ENCODE measurements at regions not wholly inside any gene's neighbourhood (a gene's known extent, or its start where the extent isn't known, plus 50 kb on each side); places are given as distances from the start of the nearest gene placed in this dataset.

DNA sequence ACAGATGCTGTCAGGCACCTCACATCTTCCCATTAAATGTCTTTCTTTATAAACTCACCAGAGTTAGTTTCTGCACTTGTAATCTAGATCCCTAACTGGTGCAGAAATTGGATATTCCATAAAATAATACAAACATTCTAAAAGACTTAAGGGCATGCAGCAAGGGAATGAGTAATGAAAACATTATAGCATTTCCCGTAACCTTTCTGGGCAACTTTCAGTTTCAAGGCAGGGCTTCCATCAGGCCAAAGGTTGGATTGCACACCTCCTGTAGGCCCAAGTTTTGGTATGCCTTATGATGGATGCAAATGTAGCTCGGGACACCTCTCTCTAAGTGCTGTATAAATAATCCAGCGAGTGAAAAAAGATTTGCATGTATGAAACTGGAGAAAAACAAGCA is 129.9 kb upstream of the LYZL2 start:
- Histone ChIP-seq H4K20me1 (ENCODE audit: insufficient read depth) (no peaks in the 10 kb centered on the region), H3K4me3 (ENCODE audit: low read length) (no peak overlapping the region), H3K9me3 (ENCODE audit: low read length) (no peaks in the 10 kb centered on the region), H3K27me3 (ENCODE audit: insufficient read depth, low read depth, low read length) (no peaks in the 10 kb centered on the region), H3K9ac (ENCODE audit: low read length) (no peak overlapping the region), H3K79me2 (replicated peaks; ENCODE audit: insufficient read depth, low read length) (no peaks in the 10 kb centered on the region), H3K27ac (ENCODE audit: low read length) (no peak overlapping the region), H3K9me2 (ENCODE audit: insufficient read depth, low read length) (no peaks in the 10 kb centered on the region), H3K36me3 (ENCODE audit: insufficient read depth, low read length) (no peaks in the 10 kb centered on the region), H3K4me2 (ENCODE audit: low read length) (no peak overlapping the region), H3F3A (ENCODE audit: insufficient read depth, low read length, poor library complexity, severe bottlenecking) (no peaks in the 10 kb centered on the region), H2AFZ (ENCODE audit: low read depth, low read length) (no peak overlapping the region)
- TF ChIP-seq, protein P1, sequence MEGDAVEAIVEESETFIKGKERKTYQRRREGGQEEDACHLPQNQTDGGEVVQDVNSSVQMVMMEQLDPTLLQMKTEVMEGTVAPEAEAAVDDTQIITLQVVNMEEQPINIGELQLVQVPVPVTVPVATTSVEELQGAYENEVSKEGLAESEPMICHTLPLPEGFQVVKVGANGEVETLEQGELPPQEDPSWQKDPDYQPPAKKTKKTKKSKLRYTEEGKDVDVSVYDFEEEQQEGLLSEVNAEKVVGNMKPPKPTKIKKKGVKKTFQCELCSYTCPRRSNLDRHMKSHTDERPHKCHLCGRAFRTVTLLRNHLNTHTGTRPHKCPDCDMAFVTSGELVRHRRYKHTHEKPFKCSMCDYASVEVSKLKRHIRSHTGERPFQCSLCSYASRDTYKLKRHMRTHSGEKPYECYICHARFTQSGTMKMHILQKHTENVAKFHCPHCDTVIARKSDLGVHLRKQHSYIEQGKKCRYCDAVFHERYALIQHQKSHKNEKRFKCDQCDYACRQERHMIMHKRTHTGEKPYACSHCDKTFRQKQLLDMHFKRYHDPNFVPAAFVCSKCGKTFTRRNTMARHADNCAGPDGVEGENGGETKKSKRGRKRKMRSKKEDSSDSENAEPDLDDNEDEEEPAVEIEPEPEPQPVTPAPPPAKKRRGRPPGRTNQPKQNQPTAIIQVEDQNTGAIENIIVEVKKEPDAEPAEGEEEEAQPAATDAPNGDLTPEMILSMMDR (IDR thresholded peaks at IDR 0.05; ENCODE audit: poor library complexity, severe bottlenecking) = no peak
- TF ChIP-seq, protein P2, sequence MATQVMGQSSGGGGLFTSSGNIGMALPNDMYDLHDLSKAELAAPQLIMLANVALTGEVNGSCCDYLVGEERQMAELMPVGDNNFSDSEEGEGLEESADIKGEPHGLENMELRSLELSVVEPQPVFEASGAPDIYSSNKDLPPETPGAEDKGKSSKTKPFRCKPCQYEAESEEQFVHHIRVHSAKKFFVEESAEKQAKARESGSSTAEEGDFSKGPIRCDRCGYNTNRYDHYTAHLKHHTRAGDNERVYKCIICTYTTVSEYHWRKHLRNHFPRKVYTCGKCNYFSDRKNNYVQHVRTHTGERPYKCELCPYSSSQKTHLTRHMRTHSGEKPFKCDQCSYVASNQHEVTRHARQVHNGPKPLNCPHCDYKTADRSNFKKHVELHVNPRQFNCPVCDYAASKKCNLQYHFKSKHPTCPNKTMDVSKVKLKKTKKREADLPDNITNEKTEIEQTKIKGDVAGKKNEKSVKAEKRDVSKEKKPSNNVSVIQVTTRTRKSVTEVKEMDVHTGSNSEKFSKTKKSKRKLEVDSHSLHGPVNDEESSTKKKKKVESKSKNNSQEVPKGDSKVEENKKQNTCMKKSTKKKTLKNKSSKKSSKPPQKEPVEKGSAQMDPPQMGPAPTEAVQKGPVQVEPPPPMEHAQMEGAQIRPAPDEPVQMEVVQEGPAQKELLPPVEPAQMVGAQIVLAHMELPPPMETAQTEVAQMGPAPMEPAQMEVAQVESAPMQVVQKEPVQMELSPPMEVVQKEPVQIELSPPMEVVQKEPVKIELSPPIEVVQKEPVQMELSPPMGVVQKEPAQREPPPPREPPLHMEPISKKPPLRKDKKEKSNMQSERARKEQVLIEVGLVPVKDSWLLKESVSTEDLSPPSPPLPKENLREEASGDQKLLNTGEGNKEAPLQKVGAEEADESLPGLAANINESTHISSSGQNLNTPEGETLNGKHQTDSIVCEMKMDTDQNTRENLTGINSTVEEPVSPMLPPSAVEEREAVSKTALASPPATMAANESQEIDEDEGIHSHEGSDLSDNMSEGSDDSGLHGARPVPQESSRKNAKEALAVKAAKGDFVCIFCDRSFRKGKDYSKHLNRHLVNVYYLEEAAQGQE (IDR thresholded peaks at IDR 0.05; ENCODE audit: borderline replicate concordance) = no peak

GRCh38 chr10:30758338-30758737 is 128.8 kb upstream of the LYZL2 start:
- H3K27me3 ChIP-seq (ENCODE audit: insufficient read depth, low read depth, low read length) = no peaks in the 10 kb centered on the region
- TF ChIP-seq MXI1 (conservative IDR thresholded peaks at IDR 0.05; ENCODE audit: poor library complexity, severe bottlenecking) (no peak), RAD21 (conservative IDR thresholded peaks at IDR 0.05) (no peak), EP300 (conservative IDR thresholded peaks at IDR 0.05; ENCODE audit: poor library complexity, severe bottlenecking) (no peak), SMC3 (conservative IDR thresholded peaks at IDR 0.05; ENCODE audit: poor library complexity) (no peak), EZH2 (IDR thresholded peaks at IDR 0.05; ENCODE audit: borderline replicate concordance, insufficient read depth, low read length, poor library complexity, severe bottlenecking) (no peak)
- TF ChIP-seq, protein P1 (IDR thresholded peaks at IDR 0.05; ENCODE audit: poor library complexity, severe bottlenecking) = no peak
- TF ChIP-seq, protein P2 (IDR thresholded peaks at IDR 0.05; ENCODE audit: borderline replicate concordance) = no peak
- no peaks in the 10 kb centered on the region for H3F3A ChIP-seq (ENCODE audit: insufficient read depth, low read length, poor library complexity, severe bottlenecking)
- no peaks in the 10 kb centered on the region for H4K20me1 ChIP-seq (ENCODE audit: insufficient read depth)
- H3K9me2 ChIP-seq (ENCODE audit: insufficient read depth, low read length) = no peaks in the 10 kb centered on the region
- no peak overlapping the region for H3K27ac ChIP-seq (ENCODE audit: low read length)
- H2AFZ ChIP-seq (ENCODE audit: low read depth, low read length) = no peak overlapping the region
- no peak overlapping the region for H3K4me3 ChIP-seq (ENCODE audit: low read length)
- no peak overlapping the region for H3K9ac ChIP-seq (ENCODE audit: low read length)
- H3K36me3 ChIP-seq (ENCODE audit: insufficient read depth, low read length) = no peaks in the 10 kb centered on the region
- H3K9me3 ChIP-seq (ENCODE audit: low read length) = no peaks in the 10 kb centered on the region
- no peak overlapping the region for H3K4me2 ChIP-seq (ENCODE audit: low read length)
- H3K79me2 ChIP-seq (replicated peaks; ENCODE audit: insufficient read depth, low read length) = no peaks in the 10 kb centered on the region
